Mesenchymal stem cell (in vitro differentiated cells and primary cell): ENCODE measurements at regions not wholly inside any gene's neighbourhood (a gene's known extent, or its start where the extent isn't known, plus 50 kb on each side); places are given as distances from the start of the nearest gene placed in this dataset.

Experiments
- DNase-seq: peaks from one replicate; pipeline ENCODE4 v3.0.0-alpha.2; 2013
- H2AFZ ChIP-seq: one replicate; pipeline ENCODE4 v1.6.1; 2013; ENCODE audit warnings: low read depth, mild to moderate bottlenecking, control low read depth, inconsistent platforms, low read length, moderate library complexity
- H2AK5ac ChIP-seq: 2 replicates; pipeline ENCODE4 v1.6.1; 2013; ENCODE audit warnings: low read length, moderate library complexity, mild to moderate bottlenecking, inconsistent platforms; ENCODE audit not compliant: severe bottlenecking
- H2BK120ac ChIP-seq: one replicate; pipeline ENCODE4 v1.6.1; 2013; ENCODE audit warnings: low read depth, mild to moderate bottlenecking, inconsistent platforms, low read length, moderate library complexity
- H2BK12ac ChIP-seq, 2 experiments: one replicate each; pipeline ENCODE4 v1.6.1; 2013; ENCODE audit warnings: inconsistent platforms in 2 of 2, low read length in 2 of 2, mild to moderate bottlenecking in 2 of 2, moderate library complexity in 2 of 2, control low read depth in 1 of 2
- H2BK15ac ChIP-seq: one replicate; pipeline ENCODE4 v1.6.1; 2013; ENCODE audit warnings: mild to moderate bottlenecking, low read depth, inconsistent platforms; ENCODE audit not compliant: poor library complexity, severe bottlenecking
- H2BK5ac ChIP-seq: 2 replicates; pipeline ENCODE4 v1.6.1; 2013; ENCODE audit warnings: low read depth, mild to moderate bottlenecking, low read length, control low read depth, inconsistent platforms; ENCODE audit not compliant: poor library complexity, severe bottlenecking
- H3K14ac ChIP-seq, 2 experiments: one replicate each; pipeline ENCODE4 v1.6.1; 2013; ENCODE audit warnings: inconsistent platforms in 2 of 2, low read length in 2 of 2, control low read depth in 1 of 2, mild to moderate bottlenecking in 1 of 2, moderate library complexity in 1 of 2
- H3K18ac ChIP-seq, 2 experiments: one replicate each; pipeline ENCODE4 v1.6.1; 2013; ENCODE audit warnings: inconsistent platforms in 2 of 2, low read length in 2 of 2, control low read depth in 1 of 2, low read depth in 1 of 2, mild to moderate bottlenecking in 1 of 2
- H3K23ac ChIP-seq, 2 experiments: one replicate each; pipeline ENCODE4 v1.6.1; 2013; ENCODE audit warnings: inconsistent platforms in 2 of 2, low read length in 2 of 2, mild to moderate bottlenecking in 2 of 2, moderate library complexity in 2 of 2, control low read depth in 1 of 2
- H3K27ac ChIP-seq: 2 replicates; pipeline ENCODE4 v1.5.1; 2013; ENCODE audit warnings: mild to moderate bottlenecking, moderate library complexity, low read length, control low read depth, inconsistent platforms; ENCODE audit not compliant: poor library complexity, severe bottlenecking
- H3K27me3 ChIP-seq, 2 experiments: 2 replicates each; pipeline versions ENCODE4 v1.6.1 to v1.7.0; 2013; ENCODE audit warnings: low read length in 2 of 2, mild to moderate bottlenecking in 2 of 2, moderate library complexity in 2 of 2, control low read depth in 1 of 2, inconsistent platforms in 1 of 2; ENCODE audit not compliant: control insufficient read depth in 1 of 2, insufficient read depth in 1 of 2
- H3K36me3 ChIP-seq, 2 experiments: 2 replicates each; pipeline versions ENCODE4 v1.6.1 to v1.7.0; 2013; ENCODE audit warnings: low read length in 2 of 2, control low read depth in 1 of 2, inconsistent platforms in 1 of 2, low read depth in 1 of 2, mild to moderate bottlenecking in 1 of 2; ENCODE audit not compliant: insufficient read depth in 2 of 2, control insufficient read depth in 1 of 2
- H3K4ac ChIP-seq, 2 experiments: one replicate each; pipeline ENCODE4 v1.6.1; 2013; ENCODE audit warnings: inconsistent platforms in 2 of 2, low read length in 2 of 2, mild to moderate bottlenecking in 2 of 2, moderate library complexity in 2 of 2, control low read depth in 1 of 2, low read depth in 1 of 2
- H3K4me1 ChIP-seq: 2 replicates; pipeline ENCODE4 v1.6.1; 2013; ENCODE audit warnings: low read depth, low read length, control low read depth; ENCODE audit not compliant: control insufficient read depth, insufficient read depth
- H3K4me2 ChIP-seq: 2 replicates; pipeline ENCODE4 v1.6.1; 2013; ENCODE audit warnings: low read length, mild to moderate bottlenecking, inconsistent platforms; ENCODE audit not compliant: poor library complexity, severe bottlenecking
- H3K4me3 ChIP-seq, 2 experiments: 2 replicates each; pipeline versions ENCODE4 v1.5.1 to v1.7.0; 2013; ENCODE audit warnings: low read length in 2 of 2, mild to moderate bottlenecking in 2 of 2, control low read depth in 1 of 2, low read depth in 1 of 2; ENCODE audit not compliant: insufficient read depth in 1 of 2
- H3K79me1 ChIP-seq: replicated peaks from 2 replicates; pipeline ENCODE4 v1.6.1; 2013; ENCODE audit warnings: mild to moderate bottlenecking, control low read depth, low read length, inconsistent platforms; ENCODE audit not compliant: poor library complexity, severe bottlenecking
- H3K9ac ChIP-seq: 2 replicates; pipeline ENCODE4 v1.7.0; 2013; ENCODE audit warnings: mild to moderate bottlenecking, low read length, moderate library complexity
- H3K9me3 ChIP-seq: 2 replicates; pipeline ENCODE4 v1.7.0; 2013; ENCODE audit warnings: mild to moderate bottlenecking, low read length; ENCODE audit not compliant: control insufficient read depth
- H4K8ac ChIP-seq: one replicate; pipeline ENCODE4 v1.6.1; 2013; ENCODE audit warnings: inconsistent platforms, mild to moderate bottlenecking, low read length, moderate library complexity
- H4K91ac ChIP-seq: one replicate; pipeline ENCODE4 v1.6.1; 2013; ENCODE audit warnings: mild to moderate bottlenecking, low read length, inconsistent platforms
- WGBS: methylation state at CpG from one replicate; pipeline ENCODE4 v1.1.7; 2013; ENCODE audit warnings: mixed read lengths; 5-methylcytosine and 5-hydroxymethylcytosine counted together

GRCh38 chr2:56502616-56503015, 318.8 kb downstream of the CCDC85A start:
- H2BK5ac ChIP-seq = no peak overlapping the region
- H2BK12ac ChIP-seq = no peak overlapping the region
- H2AFZ ChIP-seq = no peak overlapping the region
- no peak for DNase-seq
- WGBS = 100% methylated on average over 1 of the region's 2 CpGs
- H2BK15ac ChIP-seq = no peak overlapping the region
- no peak overlapping the region for H4K8ac ChIP-seq
- no peak overlapping the region for H2BK120ac ChIP-seq
- H3K9ac ChIP-seq = no peak overlapping the region
- no peak overlapping the region for H3K4ac ChIP-seq
- no peak overlapping the region for H2AK5ac ChIP-seq
- H3K18ac ChIP-seq = no peak overlapping the region
- H3K14ac ChIP-seq = no peak overlapping the region
- no peak overlapping the region for H4K91ac ChIP-seq
- H3K4me1 ChIP-seq = no peaks in the 10 kb centered on the region
- no peak overlapping the region for H3K27ac ChIP-seq
- H3K4me2 ChIP-seq = no peak overlapping the region
- no peak overlapping the region for H3K4me3 ChIP-seq
- H3K23ac ChIP-seq = no peak overlapping the region
- H3K36me3 ChIP-seq = no peaks in the 10 kb centered on the region
- H3K79me1 ChIP-seq = no peaks in the 10 kb centered on the region
- H3K9me3 ChIP-seq = no peaks in the 10 kb centered on the region
- no peaks in the 10 kb centered on the region for H3K27me3 ChIP-seq

GRCh38 chr2:56505885-56506284, 322.1 kb downstream of the CCDC85A start:
- no peaks in the 10 kb centered on the region for H3K27me3 ChIP-seq
- H4K91ac ChIP-seq = no peak overlapping the region
- no peaks in the 10 kb centered on the region for H3K79me1 ChIP-seq
- H3K27ac ChIP-seq = no peak overlapping the region
- no peaks in the 10 kb centered on the region for H3K36me3 ChIP-seq
- no peak overlapping the region for H3K23ac ChIP-seq
- no peak overlapping the region for H4K8ac ChIP-seq
- no peak overlapping the region for H2AFZ ChIP-seq
- no peak overlapping the region for H2BK120ac ChIP-seq
- no peaks in the 10 kb centered on the region for H3K9me3 ChIP-seq
- H3K14ac ChIP-seq = no peak overlapping the region
- H3K4me2 ChIP-seq = no peak overlapping the region
- no peak overlapping the region for H2BK5ac ChIP-seq
- peak; percentile 13 for DNase-seq
- no peaks in the 10 kb centered on the region for H3K4me1 ChIP-seq
- H2AK5ac ChIP-seq = no peak overlapping the region
- WGBS = 100% methylated on average over 2 of the region's 3 CpGs
- H2BK15ac ChIP-seq = no peak overlapping the region
- H3K4me3 ChIP-seq = no peak overlapping the region
- no peak overlapping the region for H2BK12ac ChIP-seq
- no peak overlapping the region for H3K4ac ChIP-seq
- H3K9ac ChIP-seq = no peak overlapping the region
- no peak overlapping the region for H3K18ac ChIP-seq

GRCh38 chr2:56508662-56509061, 324.9 kb downstream of the CCDC85A start:
- no peak overlapping the region for H3K4ac ChIP-seq
- no peak overlapping the region for H3K23ac ChIP-seq
- H2AFZ ChIP-seq = no peak overlapping the region
- no peaks in the 10 kb centered on the region for H3K4me1 ChIP-seq
- H3K14ac ChIP-seq = no peak overlapping the region
- H4K8ac ChIP-seq = no peak overlapping the region
- H3K18ac ChIP-seq = no peak overlapping the region
- no peak overlapping the region for H2AK5ac ChIP-seq
- no peak overlapping the region for H3K9ac ChIP-seq
- no peaks in the 10 kb centered on the region for H3K27me3 ChIP-seq
- H3K27ac ChIP-seq = no peak overlapping the region
- no peaks in the 10 kb centered on the region for H3K36me3 ChIP-seq
- no peak overlapping the region for H4K91ac ChIP-seq
- 89% methylated on average over 2 of the region's 2 CpGs for WGBS
- no peak overlapping the region for H2BK5ac ChIP-seq
- no peak overlapping the region for H3K4me3 ChIP-seq
- H2BK12ac ChIP-seq = no peak overlapping the region
- no peak for DNase-seq
- H3K4me2 ChIP-seq = no peak overlapping the region
- no peaks in the 10 kb centered on the region for H3K79me1 ChIP-seq
- H3K9me3 ChIP-seq = no peaks in the 10 kb centered on the region
- H2BK15ac ChIP-seq = no peak overlapping the region
- no peak overlapping the region for H2BK120ac ChIP-seq

- Histone ChIP-seq H2BK12ac (no peak overlapping the region), H2BK5ac (no peak overlapping the region), H3K9ac (no peak overlapping the region), H3K4ac (no peak overlapping the region), H2BK120ac (no peak overlapping the region), H2AK5ac (no peak overlapping the region), H3K27ac (no peak overlapping the region), H3K27me3 (no peaks in the 10 kb centered on the region), H3K79me1 (no peaks in the 10 kb centered on the region), H2BK15ac (no peak overlapping the region), H3K18ac (no peak overlapping the region), H3K4me2 (no peak overlapping the region), H3K9me3 (no peaks in the 10 kb centered on the region), H3K14ac (no peak overlapping the region), H3K23ac (no peak overlapping the region), H4K91ac (no peak overlapping the region), H3K4me3 (no peak overlapping the region), H2AFZ (no peak overlapping the region), H3K4me1 (no peaks in the 10 kb centered on the region), H4K8ac (no peak overlapping the region), H3K36me3 (no peaks in the 10 kb centered on the region)
- WGBS = no CpG with 5 or more reads among the region's 2 CpGs
- no peak for DNase-seq
These were observed 326.8 kb downstream of the CCDC85A start for GRCh38 chr2:56510610-56511009.
